ENCODE measurements at regions not wholly inside any gene's neighbourhood (a gene's known extent, or its start where the extent isn't known, plus 50 kb on each side); places are given as distances from the start of the nearest gene placed in this dataset.
"Not testable (repeated sequence)": the region's sequence is repeated elsewhere in the genome, so short reads cannot be mapped to it uniquely, and the experiment has no call there.

- 96% methylated on average over 5 of the region's 5 CpGs for WGBS
- no peak for TF ChIP-seq EP300 (IDR thresholded peaks at IDR 0.05)
- no peak for TF ChIP-seq POLR2AphosphoS5 (IDR thresholded peaks at IDR 0.05)
- TF ChIP-seq CTCF (IDR thresholded peaks at IDR 0.05): no peak
- no peak for TF ChIP-seq POLR2A (IDR thresholded peaks at IDR 0.05; ENCODE audit: low read depth)
- intact Hi-C loops (cut with DNase I): no loop called here
- no peaks in the 10 kb centered on the region for H3K27me3 ChIP-seq
- H3K4me3 ChIP-seq: no peak overlapping the region
- no peaks in the 10 kb centered on the region for H3K36me3 ChIP-seq
- no peaks in the 10 kb centered on the region for H3K4me1 ChIP-seq
- no peak for DNase-seq (ENCODE audit: extremely low spot score)
- H3K9me3 ChIP-seq: no peaks in the 10 kb centered on the region
- H3K27ac ChIP-seq (replicated peaks in 1 of 4): no peak overlapping the region
Measured at GRCh38 chr9:30089428-30089827, 2295.0 kb upstream of the ACO1 start.

GRCh38 chr9:30103647-30104394 lies 2280.6 kb upstream of the ACO1 start:
- WGBS: 58% methylated on average over 2 of the region's 2 CpGs
- Histone ChIP-seq H3K9me3 (no peaks in the 10 kb centered on the region), H3K4me1 (no peaks in the 10 kb centered on the region), H3K36me3 (no peaks in the 10 kb centered on the region), H3K27ac (replicated peaks in 1 of 4) (no peak overlapping the region), H3K27me3 (no peaks in the 10 kb centered on the region), H3K4me3 (no peak overlapping the region)
- DNase-seq (ENCODE audit: extremely low spot score): no peak
- intact Hi-C loops (cut with DNase I): no loop called here
- TF ChIP-seq EP300 (IDR thresholded peaks at IDR 0.05): no peak
- TF ChIP-seq CTCF (IDR thresholded peaks at IDR 0.05): no peak

GRCh38 chr9:30107134-30107533 lies 2277.3 kb upstream of the ACO1 start:
- H3K27ac ChIP-seq (replicated peaks in 1 of 4); H3K4me3 ChIP-seq; H3K4me1 ChIP-seq; H3K9me3 ChIP-seq; intact Hi-C loops (cut with DNase I); DNase-seq (ENCODE audit: extremely low spot score); H3K36me3 ChIP-seq; H3K27me3 ChIP-seq: not testable (repeated sequence)
- 98% methylated on average over 7 of the region's 8 CpGs for WGBS

GRCh38 chr9:30116673-30117217 lies 2267.7 kb upstream of the ACO1 start:
- TF ChIP-seq EP300 (IDR thresholded peaks at IDR 0.05): no peak
- intact Hi-C loops (cut with DNase I): no loop called here
- Histone ChIP-seq H3K4me3 (no peak overlapping the region), H3K27ac (replicated peaks in 1 of 4) (no peak overlapping the region), H3K27me3 (no peaks in the 10 kb centered on the region), H3K9me3 (no peaks in the 10 kb centered on the region), H3K4me1 (no peaks in the 10 kb centered on the region), H3K36me3 (no peaks in the 10 kb centered on the region)
- no peak for DNase-seq (ENCODE audit: extremely low spot score)
- WGBS: 66% methylated on average over 3 of the region's 3 CpGs

- no peak for DNase-seq (ENCODE audit: extremely low spot score)
- 67% methylated on average over 5 of the region's 5 CpGs for WGBS
- no peaks in the 10 kb centered on the region for H3K27me3 ChIP-seq
- intact Hi-C loops (cut with DNase I): no loop called here
- no peaks in the 10 kb centered on the region for H3K4me1 ChIP-seq
- H3K4me3 ChIP-seq: no peak overlapping the region
- TF ChIP-seq POLR2A (IDR thresholded peaks at IDR 0.05; ENCODE audit: low read depth) (no peak), CTCF (IDR thresholded peaks at IDR 0.05) (no peak), EP300 (IDR thresholded peaks at IDR 0.05) (no peak), POLR2AphosphoS5 (IDR thresholded peaks at IDR 0.05) (no peak)
- H3K27ac ChIP-seq (replicated peaks in 1 of 4): no peak overlapping the region
- no peaks in the 10 kb centered on the region for H3K36me3 ChIP-seq
- no peaks in the 10 kb centered on the region for H3K9me3 ChIP-seq
Measured at GRCh38 chr9:30120666-30121065, 2263.8 kb upstream of the ACO1 start.

- Histone ChIP-seq H3K36me3 (no peaks in the 10 kb centered on the region), H3K4me3 (no peak overlapping the region), H3K27me3 (no peaks in the 10 kb centered on the region), H3K4me1 (no peaks in the 10 kb centered on the region), H3K27ac (replicated peaks in 1 of 4) (no peak overlapping the region), H3K9me3 (no peaks in the 10 kb centered on the region)
- no peak for DNase-seq (ENCODE audit: extremely low spot score)
- intact Hi-C loops (cut with DNase I): no loop called here
- WGBS: 80% methylated on average over 4 of the region's 4 CpGs
- TF ChIP-seq POLR2AphosphoS5 (IDR thresholded peaks at IDR 0.05) (no peak), EP300 (IDR thresholded peaks at IDR 0.05) (no peak), CTCF (IDR thresholded peaks at IDR 0.05) (no peak), POLR2A (IDR thresholded peaks at IDR 0.05; ENCODE audit: low read depth) (no peak)
Measured at GRCh38 chr9:30121611-30122010, 2262.8 kb upstream of the ACO1 start.

All from esophagus muscularis mucosa (tissue), 4 donors.